ENCODE measurements at regions not wholly inside any gene's neighbourhood (a gene's known extent, or its start where the extent isn't known, plus 50 kb on each side); places are given as distances from the start of the nearest gene placed in this dataset.

DNA sequence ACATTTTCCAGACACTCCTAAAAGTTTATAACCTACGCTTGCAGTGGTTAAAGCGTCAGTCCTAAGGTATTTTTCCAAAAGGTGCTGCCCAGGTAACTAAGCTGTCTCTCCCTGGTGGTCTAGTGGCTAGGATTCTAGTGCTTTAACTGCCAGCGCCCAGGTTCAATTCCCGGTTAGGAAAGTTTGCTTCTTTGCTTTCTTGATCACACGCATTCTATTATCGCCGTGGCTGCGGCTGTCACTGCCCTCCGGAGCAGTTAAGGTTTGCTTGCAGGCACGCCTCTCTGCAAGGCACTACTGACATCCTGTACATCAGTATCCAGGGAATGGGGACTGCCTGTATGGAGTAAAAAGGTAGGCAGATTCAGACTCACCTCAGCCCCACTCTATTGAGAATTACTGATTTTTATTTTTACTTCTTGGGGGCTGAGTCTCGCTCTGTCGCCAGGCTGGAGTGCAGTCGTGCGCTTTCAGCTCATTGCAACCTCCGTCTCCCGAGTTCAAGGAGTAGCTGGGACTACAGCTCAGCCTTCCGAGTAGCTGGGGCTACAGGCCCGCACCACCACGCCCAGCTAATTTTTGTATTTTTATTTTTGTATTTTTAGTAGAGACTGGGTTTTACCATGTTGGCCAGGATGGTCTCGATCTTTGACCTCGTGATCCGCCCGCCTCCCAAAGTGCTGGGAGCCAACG, 53.2 kb upstream of the CFAP126 start:
- TF ChIP-seq, protein P1, sequence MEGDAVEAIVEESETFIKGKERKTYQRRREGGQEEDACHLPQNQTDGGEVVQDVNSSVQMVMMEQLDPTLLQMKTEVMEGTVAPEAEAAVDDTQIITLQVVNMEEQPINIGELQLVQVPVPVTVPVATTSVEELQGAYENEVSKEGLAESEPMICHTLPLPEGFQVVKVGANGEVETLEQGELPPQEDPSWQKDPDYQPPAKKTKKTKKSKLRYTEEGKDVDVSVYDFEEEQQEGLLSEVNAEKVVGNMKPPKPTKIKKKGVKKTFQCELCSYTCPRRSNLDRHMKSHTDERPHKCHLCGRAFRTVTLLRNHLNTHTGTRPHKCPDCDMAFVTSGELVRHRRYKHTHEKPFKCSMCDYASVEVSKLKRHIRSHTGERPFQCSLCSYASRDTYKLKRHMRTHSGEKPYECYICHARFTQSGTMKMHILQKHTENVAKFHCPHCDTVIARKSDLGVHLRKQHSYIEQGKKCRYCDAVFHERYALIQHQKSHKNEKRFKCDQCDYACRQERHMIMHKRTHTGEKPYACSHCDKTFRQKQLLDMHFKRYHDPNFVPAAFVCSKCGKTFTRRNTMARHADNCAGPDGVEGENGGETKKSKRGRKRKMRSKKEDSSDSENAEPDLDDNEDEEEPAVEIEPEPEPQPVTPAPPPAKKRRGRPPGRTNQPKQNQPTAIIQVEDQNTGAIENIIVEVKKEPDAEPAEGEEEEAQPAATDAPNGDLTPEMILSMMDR (IDR thresholded peaks at IDR 0.05; ENCODE audit: insufficient read depth, low read depth, low read length) = no peak
- no peak for TF ChIP-seq EZH2 (IDR thresholded peaks at IDR 0.05; ENCODE audit: insufficient read depth, low read length)

Measured in astrocyte (in vitro differentiated cells and primary cell).